Spleen (tissue), 7 donors: ENCODE measurements at regions not wholly inside any gene's neighbourhood (a gene's known extent, or its start where the extent isn't known, plus 50 kb on each side); places are given as distances from the start of the nearest gene placed in this dataset.

Experiments used
- CTCF ChIP-seq, 11 experiments: fragments of 200-600 bp in 7 of 11; fragments of 450-650 bp in 4 of 11; sonication (generic) in 4 of 11; IDR thresholded peaks in 8 of 11; conservative IDR thresholded peaks in 3 of 11; 1 replicate in 7 of 11; 2 replicates in 4 of 11; pipeline versions ENCODE4 v1.4.0 to v1.8.0; 2016 to 2021; ENCODE audit warnings: antibody characterized with exemption in 11 of 11, inconsistent platforms in 4 of 11, mild to moderate bottlenecking in 1 of 11
- POLR2A ChIP-seq, 3 donors: fragments of 450-650 bp; IDR thresholded peaks; one replicate each; pipeline ENCODE4 v1.5.1; 2017; ENCODE audit warnings: antibody characterized with exemption in 3 of 3, mild to moderate bottlenecking in 1 of 3
- POLR2AphosphoS5 ChIP-seq, 3 donors: sonication (generic); formaldehyde crosslinking; IDR thresholded peaks; one replicate each; pipeline ENCODE4 v1.5.1; 2017; ENCODE audit warnings: antibody characterized with exemption in 3 of 3
- donor health status: DM: no; HTN: no; CAD: no; lungs with moderate emphysema.
- donor health status: DM: no; HTN: no; CAD: no.
- donor health status: DM: no; HTN: no; CAD: no.

GRCh38 chr12:88820012-88820411 lies 239.7 kb upstream of the KITLG start:
- TF ChIP-seq POLR2A (IDR thresholded peaks at IDR 0.05) (no peak), POLR2AphosphoS5 (IDR thresholded peaks at IDR 0.05) (no peak), CTCF (IDR thresholded peaks at IDR 0.05 in 8 of 11, conservative IDR thresholded peaks at IDR 0.05 in 3 of 11) (no peak)
